CMK (cell line): ENCODE measurements at regions not wholly inside any gene's neighbourhood (a gene's known extent, or its start where the extent isn't known, plus 50 kb on each side); places are given as distances from the start of the nearest gene placed in this dataset.
A peak's percentile ranks its signal among the peaks of the same experiment; 100 is the strongest.
"Not testable (repeated sequence)": the region's sequence is repeated elsewhere in the genome, so short reads cannot be mapped to it uniquely, and the experiment has no call there.

Experiments used
- DNase-seq: peaks from one replicate; pipeline ENCODE4 v3.0.0-alpha.2; 2010; ENCODE audit warnings: low read depth

GRCh38 chr20:22821081-22821727, 213.9 kb upstream of the SSTR4 start:
- no peak for DNase-seq

GRCh38 chr20:22821796-22822195, 213.3 kb upstream of the SSTR4 start:
- no peak for DNase-seq

- DNase-seq, result no peak
Measured at GRCh38 chr20:22823119-22823518, 212.0 kb upstream of the SSTR4 start.

GRCh38 chr20:22824077-22824476, 211.0 kb upstream of the SSTR4 start:
- DNase-seq, result no peak

GRCh38 chr20:22825076-22825475, 210.0 kb upstream of the SSTR4 start:
- no peak for DNase-seq

- no peak for DNase-seq
Measured at GRCh38 chr20:22825546-22825945, 209.6 kb upstream of the SSTR4 start.

GRCh38 chr20:22826306-22827230, 208.5 kb upstream of the SSTR4 start:
- DNase-seq, result no peak

- no peak for DNase-seq
Measured at GRCh38 chr20:22827916-22828315, 207.2 kb upstream of the SSTR4 start.

GRCh38 chr20:22829356-22829755, 205.8 kb upstream of the SSTR4 start:
- DNase-seq, result no peak

GRCh38 chr20:22830138-22830537, 205.0 kb upstream of the SSTR4 start:
- no peak for DNase-seq

GRCh38 chr20:22830715-22831114, 204.4 kb upstream of the SSTR4 start:
- DNase-seq, result not testable (repeated sequence)

GRCh38 chr20:22833851-22834250, 201.3 kb upstream of the SSTR4 start:
- DNase-seq, result no peak

GRCh38 chr20:22834651-22835256, 200.4 kb upstream of the SSTR4 start:
- DNase-seq, result no peak

- DNase-seq, result no peak
Measured at GRCh38 chr20:22836211-22836610, 198.9 kb upstream of the SSTR4 start.

GRCh38 chr20:22836877-22837276, 198.2 kb upstream of the SSTR4 start:
- no peak for DNase-seq

- no peak for DNase-seq
Measured at GRCh38 chr20:22838001-22838400, 197.1 kb upstream of the SSTR4 start.

GRCh38 chr20:22841846-22842245, 193.3 kb upstream of the SSTR4 start:
- DNase-seq, result no peak

- DNase-seq, result no peak
Measured at GRCh38 chr20:22842793-22843192, 192.3 kb upstream of the SSTR4 start.

- no peak for DNase-seq
Measured at GRCh38 chr20:22844959-22845358, 190.2 kb upstream of the SSTR4 start.

GRCh38 chr20:22846863-22847262, 188.2 kb upstream of the SSTR4 start:
- DNase-seq, result no peak

GRCh38 chr20:22848364-22848763, 186.7 kb upstream of the SSTR4 start:
- DNase-seq, result no peak

GRCh38 chr20:22851679-22852346, 183.3 kb upstream of the SSTR4 start:
- peak; percentile 33 for DNase-seq
